Esophagus muscularis mucosa (tissue), 4 donors: ENCODE measurements at regions not wholly inside any gene's neighbourhood (a gene's known extent, or its start where the extent isn't known, plus 50 kb on each side); places are given as distances from the start of the nearest gene placed in this dataset.

Experiments
- CTCF ChIP-seq, 3 experiments: fragments of 200-600 bp in 2 of 3; fragments of 450-650 bp in 1 of 3; sonication (generic) in 2 of 3; IDR thresholded peaks; one replicate each; pipeline ENCODE4 v1.5.1; 2017 to 2019; ENCODE audit warnings: antibody characterized with exemption in 3 of 3, mild to moderate bottlenecking in 2 of 3, moderate library complexity in 1 of 3
- EP300 ChIP-seq: sonication (generic); formaldehyde crosslinking; IDR thresholded peaks from one replicate; pipeline ENCODE4 v1.6.1; 2017; ENCODE audit warnings: antibody characterized with exemption
- POLR2A ChIP-seq: fragments of 450-650 bp; IDR thresholded peaks from one replicate; pipeline ENCODE4 v1.6.1; 2017; ENCODE audit warnings: antibody characterized with exemption, moderate library complexity, mild to moderate bottlenecking, low read depth
- POLR2AphosphoS5 ChIP-seq, 2 donors: sonication (generic); formaldehyde crosslinking; IDR thresholded peaks; one replicate each; pipeline ENCODE4 v1.6.1; 2017; ENCODE audit warnings: antibody characterized with exemption in 2 of 2

- TF ChIP-seq POLR2A (no peak), CTCF (IDR thresholded peaks at IDR 0.05) (no peak), POLR2AphosphoS5 (IDR thresholded peaks at IDR 0.05) (no peak), EP300 (no peak)
Measured at GRCh38 chr4:137934046-137934445, 308.1 kb downstream of the SLC7A11 start.
